22Rv1 (cell line): ENCODE measurements at regions not wholly inside any gene's neighbourhood (a gene's known extent, or its start where the extent isn't known, plus 50 kb on each side); places are given as distances from the start of the nearest gene placed in this dataset.

Source experiments
- CTCF ChIP-seq: fragments of 450-650 bp; IDR thresholded peaks from 2 replicates; pipeline ENCODE4 v1.5.1; 2017; ENCODE audit warnings: mild to moderate bottlenecking
- ZFX ChIP-seq: fragments of 450-650 bp; IDR thresholded peaks from 2 replicates; pipeline ENCODE4 v1.6.1; 2017; ENCODE audit warnings: antibody characterized with exemption, borderline replicate concordance

- no peak for TF ChIP-seq CTCF
- no peak for TF ChIP-seq ZFX
Measured at GRCh38 chr12:92530706-92531105, 172.1 kb upstream of the PLEKHG7 start.
